K562 (cell line): ENCODE measurements at regions not wholly inside any gene's neighbourhood (a gene's known extent, or its start where the extent isn't known, plus 50 kb on each side); places are given as distances from the start of the nearest gene placed in this dataset.

Experiments used
- ATAC-seq: fragments of 200-7000 bp; cut with Tn5 transposase; 3 replicates; pipeline ENCODE4 v1.9.1; 2020; ENCODE audit warnings: moderate library complexity
- BruUV-seq: library from RNA; stranded (reverse); fragments of 400-500 nt; replicated peaks from 2 replicates; lab custom pipeline; 2021; lab: Mats Ljungman, UMichigan
- CTCF ChIA-PET: fragments of 300-600 bp; formaldehyde crosslinking; extraction: SDS; loops from one replicate; lab custom pipeline; 2021; ENCODE audit warnings: low intra/inter-chr PET ratio; lab: Yijun Ruan, JAX
- POLR2A ChIA-PET: fragments of 300-600, 350-650 bp; sonication (Branson Sonifier 250); formaldehyde crosslinking; extraction: SDS; loops from one replicate; lab custom pipeline; 2021; ENCODE audit warnings: antibody characterized with exemption, inconsistent platforms; lab: Yijun Ruan, JAX
- DNase-seq, 4 experiments: peaks; one replicate each; pipeline versions ENCODE4 v3.0.0 to v3.0.0-alpha.2; 2011 to 2018; ENCODE audit warnings: low spot score in 3 of 4, mixed read lengths in 3 of 4; ENCODE audit errors: extremely low read depth in 1 of 4
- FAIRE-seq: peaks from 2 replicates; lab custom pipeline; 2011; peaks lifted over from hg19 to GRCh38; lab: Jason Lieb, UNC
- H2AFZ ChIP-seq: 2 replicates; pipeline ENCODE4 v1.6.0; 2011; ENCODE audit warnings: low read depth, low read length, control low read depth, inconsistent platforms
- H3K27ac ChIP-seq: fragments of 200-600 bp; 3 replicates; pipeline ENCODE4 v1.8.0; 2011; ENCODE audit warnings: low read depth, mild to moderate bottlenecking, control low read depth, inconsistent platforms, low read length, moderate library complexity, mixed read lengths; ENCODE audit errors: extremely low read depth
- H3K27me3 ChIP-seq, 2 experiments: fragments of 300-600 bp in 1 of 2; 2 replicates in 1 of 2; 3 replicates in 1 of 2; pipeline versions ENCODE4 v1.6.0 to v1.8.0; 2011; ENCODE audit warnings: inconsistent platforms in 2 of 2, low read length in 2 of 2, mild to moderate bottlenecking in 1 of 2, mixed read lengths in 1 of 2, moderate library complexity in 1 of 2; ENCODE audit not compliant: control insufficient read depth in 2 of 2, insufficient read depth in 2 of 2
- H3K36me3 ChIP-seq: fragments of 300-600 bp; 3 replicates; pipeline ENCODE4 v1.8.0; 2011; ENCODE audit warnings: mild to moderate bottlenecking, low read length, inconsistent platforms; ENCODE audit not compliant: control insufficient read depth, insufficient read depth
- H3K4me1 ChIP-seq, 2 experiments: fragments of 200-600 bp in 1 of 2; replicated peaks in 1 of 2; 2 replicates in 1 of 2; 3 replicates in 1 of 2; pipeline versions ENCODE4 v1.5.1 to v1.8.0; 2011; ENCODE audit warnings: inconsistent platforms in 2 of 2, low read length in 2 of 2, mild to moderate bottlenecking in 1 of 2, mixed read lengths in 1 of 2, moderate library complexity in 1 of 2; ENCODE audit not compliant: control insufficient read depth in 2 of 2, insufficient read depth in 2 of 2
- H3K4me2 ChIP-seq: 2 replicates; pipeline ENCODE4 v1.6.1; 2011; ENCODE audit warnings: low read length, control low read depth, inconsistent platforms, mixed read lengths; ENCODE audit not compliant: insufficient read depth
- H3K4me3 ChIP-seq: fragments of 200-600 bp; sonication (generic), shearing (Covaris generic); 2 replicates; pipeline ENCODE4 v1.5.1; 2016; ENCODE audit warnings: control low read depth, inconsistent platforms
- H3K79me2 ChIP-seq: fragments of 200-600 bp; 3 replicates; pipeline ENCODE4 v1.8.0; 2011; ENCODE audit warnings: low read length, inconsistent platforms; ENCODE audit not compliant: control insufficient read depth, insufficient read depth
- H3K9ac ChIP-seq, 2 experiments: 2 replicates each; pipeline versions ENCODE4 v1.6.0 to v1.6.1; 2011; ENCODE audit warnings: low read depth in 2 of 2, low read length in 2 of 2, control low read depth in 1 of 2, inconsistent platforms in 1 of 2, mild to moderate bottlenecking in 1 of 2, mixed read lengths in 1 of 2; ENCODE audit not compliant: insufficient read depth in 1 of 2
- H3K9me1 ChIP-seq: one replicate; pipeline ENCODE4 v1.6.0; 2011; ENCODE audit warnings: inconsistent platforms, mild to moderate bottlenecking, low read length, moderate library complexity; ENCODE audit not compliant: control insufficient read depth, insufficient read depth
- H3K9me3 ChIP-seq: replicated peaks from 2 replicates; pipeline ENCODE4 v1.5.1; 2011; ENCODE audit warnings: low read depth, low read length, inconsistent platforms; ENCODE audit not compliant: control insufficient read depth, insufficient read depth
- H4K20me1 ChIP-seq: replicated peaks from 2 replicates; pipeline ENCODE4 v1.6.1; 2011; ENCODE audit warnings: low read length, inconsistent platforms, mixed read lengths; ENCODE audit not compliant: control insufficient read depth, insufficient read depth
- BCL6 ChIP-seq: fragments of 250-450 bp; sonication (Bioruptor Pico); IDR thresholded peaks from 2 replicates; pipeline ENCODE4 v1.4.0; 2020
- DNMT1 ChIP-seq: fragments of 450-650 bp; IDR thresholded peaks from 2 replicates; pipeline ENCODE4 v1.6.1; 2016; ENCODE audit warnings: antibody characterized with exemption, mild to moderate bottlenecking
- MCM2 ChIP-seq: fragments of 450-650 bp; IDR thresholded peaks from 2 replicates; pipeline ENCODE4 v1.6.1; 2017; ENCODE audit warnings: low read depth, mild to moderate bottlenecking
- NR0B1 ChIP-seq: fragments of 450-650 bp; IDR thresholded peaks from one replicate; pipeline ENCODE4 v1.6.1; 2018; ENCODE audit warnings: mild to moderate bottlenecking, moderate library complexity; ENCODE audit not compliant: partially characterized antibody
- NUFIP1 ChIP-seq: fragments of 450-650 bp; IDR thresholded peaks from 2 replicates; pipeline ENCODE4 v1.6.1; 2018; ENCODE audit not compliant: partially characterized antibody
- PHF21A ChIP-seq: fragments of 450-650 bp; IDR thresholded peaks from 2 replicates; pipeline ENCODE4 v1.6.1; 2017; ENCODE audit warnings: low read depth, borderline replicate concordance
- POLR2AphosphoS2 ChIP-seq: IDR thresholded peaks from 2 replicates; pipeline ENCODE4 v1.6.1; 2012; ENCODE audit warnings: low read length, improper control_type of control experiment
- POU5F1 ChIP-seq: fragments of 150-350 bp; IDR thresholded peaks from 2 replicates; pipeline ENCODE4 v1.6.1; 2014; ENCODE audit warnings: borderline replicate concordance, low read length, low read depth, mild to moderate bottlenecking; ENCODE audit not compliant: partially characterized antibody
- RBM39 ChIP-seq: fragments of 200-400 bp; formaldehyde crosslinking; optimal IDR thresholded peaks from 2 replicates; pipeline ENCODE3; 2018; ENCODE audit warnings: low read depth, low read length
- SAFB ChIP-seq: fragments of 200-400 bp; formaldehyde crosslinking; IDR thresholded peaks from 2 replicates; pipeline ENCODE4 v1.6.1; 2017; ENCODE audit warnings: low read depth, low read length, borderline replicate concordance
- SP1 ChIP-seq: sonication (generic); formaldehyde crosslinking; IDR thresholded peaks from 2 replicates; pipeline ENCODE4 v1.8.1; 2022; ENCODE audit warnings: mild to moderate bottlenecking, missing genetic modification reagents
- TAF9B ChIP-seq: fragments of 450-650 bp; IDR thresholded peaks from 2 replicates; pipeline ENCODE4 v1.6.1; 2018; ENCODE audit warnings: mild to moderate bottlenecking; ENCODE audit not compliant: partially characterized antibody
- ZNF212 ChIP-seq: fragments of 450-650 bp; formaldehyde crosslinking; IDR thresholded peaks from 2 replicates; pipeline ENCODE4 v1.4.0; 2020; ENCODE audit warnings: mild to moderate bottlenecking
- whole genome bisulfite sequencing: fragments of 100-300 bp; shearing (Covaris generic); methylation state at CpG from one replicate; pipeline ENCODE4 v1.1.6; 2016; ENCODE audit warnings: low coverage, mixed read lengths; ENCODE audit not compliant: insufficient coverage; ENCODE audit errors: missing lambda C conversion rate; 5-methylcytosine and 5-hydroxymethylcytosine counted together
- in situ Hi-C: fragments of 300-500 bp; cut with MboI; formaldehyde crosslinking; loops from 4 replicates; pipeline ENCODE4 v1.15.0; 2018; ENCODE audit warnings: inconsistent platforms, mixed read lengths
- intact Hi-C: fragments of 100-400 bp; cut with micrococcal nuclease; formaldehyde crosslinking; loops from 2 replicates; pipeline ENCODE4 v1.14.2; 2022

- no TSS peak for BruUV-seq
- FAIRE-seq (no peak), DNase-seq (no peak), ATAC-seq (no peak)
- H3K9me3 ChIP-seq = no peaks in the 10 kb centered on the region
- no peak overlapping the region for H3K27ac ChIP-seq
- H3K27me3 ChIP-seq = peaks cover 16 to 30% of the 10 kb centered on the region in 2 experiments
- ChIA-PET CTCF (no interaction called here), POLR2A (interaction anchor here (0.6 kb wide), 1 partner anchor 30 kb away, joined by 3 read pairs; no protein-coding TSS in a partner anchor)
- H3K9me1 ChIP-seq = no peaks in the 10 kb centered on the region
- no peaks in the 10 kb centered on the region for H4K20me1 ChIP-seq
- no peak overlapping the region for H3K9ac ChIP-seq
- intact Hi-C loops (no loop called here), in situ Hi-C loops (no loop called here)
- no peak for TF ChIP-seq MCM2
- no peak for TF ChIP-seq TAF9B
- no peak for TF ChIP-seq SP1 (CRISPR knock-in tag)
- TF ChIP-seq PHF21A = no peak
- no peak for TF ChIP-seq SAFB
- no peak for TF ChIP-seq POLR2AphosphoS2
- TF ChIP-seq RBM39 = no peak
- no peak for TF ChIP-seq POU5F1
- TF ChIP-seq DNMT1 = no peak
- TF ChIP-seq BCL6 (CRISPR knock-in tag) = no peak
- no peak for TF ChIP-seq NUFIP1
- no peak for TF ChIP-seq ZNF212 (CRISPR knock-in tag)
- no peak for TF ChIP-seq NR0B1
- H2AFZ ChIP-seq = no peak overlapping the region
- H3K4me1 ChIP-seq = no peaks in the 10 kb centered on the region
- H3K36me3 ChIP-seq = no peaks in the 10 kb centered on the region
- H3K4me3 ChIP-seq = no peak overlapping the region
- 2% methylated on average over 10 of the region's 10 CpGs for WGBS
- no peak overlapping the region for H3K4me2 ChIP-seq
- H3K79me2 ChIP-seq = no peaks in the 10 kb centered on the region
Observed at GRCh38 chr6:138607478-138608433, 108.5 kb upstream of the NHSL1 start.
